ENCODE measurements at regions not wholly inside any gene's neighbourhood (a gene's known extent, or its start where the extent isn't known, plus 50 kb on each side); places are given as distances from the start of the nearest gene placed in this dataset.

DNA sequence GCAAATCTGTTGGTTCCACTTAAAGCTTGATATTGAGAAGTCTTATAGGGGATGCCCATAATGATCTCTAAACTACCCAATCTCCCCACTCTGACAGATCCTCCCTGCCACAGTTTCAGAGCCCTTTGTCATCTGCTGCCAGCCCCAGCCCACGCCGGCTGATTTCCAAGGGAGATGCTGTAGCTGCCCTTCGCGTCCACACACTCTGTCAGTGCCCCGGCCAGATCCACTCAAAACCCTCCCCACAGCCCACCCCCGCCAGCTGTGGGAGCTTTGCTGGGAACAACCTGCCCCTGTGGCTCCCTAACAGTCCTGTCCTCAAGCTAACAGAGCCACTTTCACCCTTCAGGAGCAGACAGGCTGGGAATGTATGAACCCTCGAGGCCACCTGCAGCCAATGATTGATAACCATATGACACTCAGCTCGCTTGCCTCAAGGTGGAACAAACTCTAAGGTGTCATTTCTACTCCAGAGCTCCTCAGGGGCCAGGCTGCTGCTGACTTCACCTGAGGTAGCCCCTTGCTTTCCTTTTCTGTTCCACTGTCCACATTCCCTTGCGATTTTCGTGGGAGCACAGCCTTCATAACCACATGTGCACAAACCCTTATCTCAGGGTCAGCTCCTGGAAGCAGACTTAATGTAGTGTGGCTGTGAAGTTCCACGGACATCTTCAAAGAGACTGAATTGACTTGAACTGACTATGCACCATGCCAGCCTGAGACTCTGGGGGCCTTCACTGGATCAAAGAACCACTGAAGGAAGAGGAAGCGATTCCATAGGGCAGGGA, 92.6 kb upstream of the LGALSL start:
- TF ChIP-seq ISL1 (CRISPR knock-in tag; IDR thresholded peaks at IDR 0.05) = no peak
- TF ChIP-seq ZFP30 (CRISPR knock-in tag; IDR thresholded peaks at IDR 0.05) = no peak
- TF ChIP-seq, protein P1, sequence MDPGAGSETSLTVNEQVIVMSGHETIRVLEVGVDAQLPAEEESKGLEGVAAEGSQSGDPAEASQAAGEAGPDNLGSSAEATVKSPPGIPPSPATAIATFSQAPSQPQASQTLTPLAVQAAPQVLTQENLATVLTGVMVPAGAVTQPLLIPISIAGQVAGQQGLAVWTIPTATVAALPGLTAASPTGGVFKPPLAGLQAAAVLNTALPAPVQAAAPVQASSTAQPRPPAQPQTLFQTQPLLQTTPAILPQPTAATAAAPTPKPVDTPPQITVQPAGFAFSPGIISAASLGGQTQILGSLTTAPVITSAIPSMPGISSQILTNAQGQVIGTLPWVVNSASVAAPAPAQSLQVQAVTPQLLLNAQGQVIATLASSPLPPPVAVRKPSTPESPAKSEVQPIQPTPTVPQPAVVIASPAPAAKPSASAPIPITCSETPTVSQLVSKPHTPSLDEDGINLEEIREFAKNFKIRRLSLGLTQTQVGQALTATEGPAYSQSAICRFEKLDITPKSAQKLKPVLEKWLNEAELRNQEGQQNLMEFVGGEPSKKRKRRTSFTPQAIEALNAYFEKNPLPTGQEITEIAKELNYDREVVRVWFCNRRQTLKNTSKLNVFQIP (CRISPR knock-in tag; IDR thresholded peaks at IDR 0.05; ENCODE audit: borderline replicate concordance, low read depth) = no peak
- no peak for TF ChIP-seq PPARA (CRISPR knock-in tag; IDR thresholded peaks at IDR 0.05; ENCODE audit: borderline replicate concordance)
- no peak for TF ChIP-seq ESRRG (CRISPR knock-in tag; IDR thresholded peaks at IDR 0.05)
- no peak for TF ChIP-seq PATZ1 (CRISPR knock-in tag; IDR thresholded peaks at IDR 0.05; ENCODE audit: borderline replicate concordance)
- TF ChIP-seq ARNTL (CRISPR knock-in tag; IDR thresholded peaks at IDR 0.05; ENCODE audit: borderline replicate concordance, low read depth) = no peak
- no peak for TF ChIP-seq TCF4 (CRISPR knock-in tag; IDR thresholded peaks at IDR 0.05; ENCODE audit: borderline replicate concordance)
- no peak for TF ChIP-seq ZNF70 (CRISPR knock-in tag; IDR thresholded peaks at IDR 0.05)
- TF ChIP-seq ZFP3 (CRISPR knock-in tag; IDR thresholded peaks at IDR 0.05) = no peak

Data from SK-N-SH treated with all-trans-retinoic acid at 6 μM for 48 hours (cell line).